ENCODE measurements at regions not wholly inside any gene's neighbourhood (a gene's known extent, or its start where the extent isn't known, plus 50 kb on each side); places are given as distances from the start of the nearest gene placed in this dataset.

DNA sequence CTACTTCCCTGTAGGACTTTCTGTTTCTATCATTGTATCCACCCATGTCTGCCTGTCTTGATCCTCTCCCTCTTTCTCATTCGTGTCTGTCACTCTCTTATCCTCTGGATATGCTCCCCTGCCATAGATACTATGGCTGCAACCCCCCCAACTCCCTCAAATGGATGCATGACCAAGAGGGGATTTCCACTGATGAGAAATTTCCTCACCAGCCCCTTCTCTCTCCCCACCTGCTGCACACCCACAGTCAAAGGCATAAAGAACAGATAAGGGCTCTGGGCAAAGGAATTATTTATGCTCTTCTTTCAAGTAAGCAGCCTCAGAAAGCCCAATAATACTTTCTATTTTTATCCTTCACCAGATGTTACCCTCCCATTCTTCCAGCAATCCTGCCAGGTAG is 121.3 kb downstream of the FOXI3 start:
- TF ChIP-seq POLR2AphosphoS5 (IDR thresholded peaks at IDR 0.05; ENCODE audit: low read depth, low read length) (no peak), POLR2A (IDR thresholded peaks at IDR 0.05; ENCODE audit: low read depth, low read length) (no peak), SPI1 (IDR thresholded peaks at IDR 0.05; ENCODE audit: low read depth, low read length) (no peak), TAF1 (IDR thresholded peaks at IDR 0.05; ENCODE audit: low read depth, low read length) (no peak)
- FAIRE-seq (no peak), DNase-seq (ENCODE audit: insufficient read length, low spot score) (no peak)

DNA sequence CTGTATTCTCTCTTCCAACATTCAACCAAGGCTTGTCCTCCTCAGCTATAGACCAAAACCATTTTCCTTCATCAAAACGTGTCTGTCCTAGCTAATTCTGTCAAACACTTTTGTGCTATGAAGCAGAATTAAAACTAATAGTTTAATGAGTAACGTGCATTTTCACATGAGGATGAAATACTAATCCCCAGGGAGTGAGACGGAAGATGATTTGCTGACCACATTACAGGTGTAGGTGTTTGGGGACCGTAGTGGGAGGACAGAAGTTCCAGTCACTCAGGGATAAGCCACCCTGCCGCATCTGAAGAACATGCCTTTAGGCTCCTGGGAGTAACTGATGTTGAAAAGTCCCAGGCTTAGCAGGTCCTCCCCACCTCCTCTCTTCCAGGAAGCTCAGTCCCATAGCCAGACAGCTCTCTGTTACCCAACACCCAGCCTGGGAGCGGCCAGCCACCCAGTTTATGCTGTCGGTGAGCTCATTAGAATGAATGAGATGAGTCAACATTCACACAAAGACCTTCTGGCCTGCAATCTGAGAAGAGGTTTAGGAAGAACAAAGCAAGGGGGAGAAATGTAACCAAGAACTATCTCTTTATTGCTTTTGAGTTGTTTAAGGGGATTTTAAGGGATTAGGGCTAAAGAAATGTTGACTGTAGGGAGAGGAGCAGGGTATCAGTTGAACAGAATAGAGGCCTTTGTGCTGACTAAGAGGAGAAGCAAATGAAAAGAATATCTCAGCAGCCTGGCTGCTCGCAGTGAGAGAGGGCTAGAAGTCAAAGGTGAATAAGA is 122.5 kb downstream of the FOXI3 start:
- FAIRE-seq, result no peak
- TF ChIP-seq POLR2AphosphoS5 (IDR thresholded peaks at IDR 0.05; ENCODE audit: low read depth, low read length) (no peak), POU2F2 (IDR thresholded peaks at IDR 0.05; ENCODE audit: low read depth, low read length) (no peak), POLR2A (IDR thresholded peaks at IDR 0.05; ENCODE audit: low read depth, low read length) (no peak), TAF1 (IDR thresholded peaks at IDR 0.05; ENCODE audit: low read depth, low read length) (no peak), SPI1 (IDR thresholded peaks at IDR 0.05; ENCODE audit: low read depth, low read length) (no peak), PAX5 (IDR thresholded peaks at IDR 0.05; ENCODE audit: insufficient read depth, low read length, severe bottlenecking) (no peak)
- no peak for DNase-seq (ENCODE audit: insufficient read length, low spot score)

DNA sequence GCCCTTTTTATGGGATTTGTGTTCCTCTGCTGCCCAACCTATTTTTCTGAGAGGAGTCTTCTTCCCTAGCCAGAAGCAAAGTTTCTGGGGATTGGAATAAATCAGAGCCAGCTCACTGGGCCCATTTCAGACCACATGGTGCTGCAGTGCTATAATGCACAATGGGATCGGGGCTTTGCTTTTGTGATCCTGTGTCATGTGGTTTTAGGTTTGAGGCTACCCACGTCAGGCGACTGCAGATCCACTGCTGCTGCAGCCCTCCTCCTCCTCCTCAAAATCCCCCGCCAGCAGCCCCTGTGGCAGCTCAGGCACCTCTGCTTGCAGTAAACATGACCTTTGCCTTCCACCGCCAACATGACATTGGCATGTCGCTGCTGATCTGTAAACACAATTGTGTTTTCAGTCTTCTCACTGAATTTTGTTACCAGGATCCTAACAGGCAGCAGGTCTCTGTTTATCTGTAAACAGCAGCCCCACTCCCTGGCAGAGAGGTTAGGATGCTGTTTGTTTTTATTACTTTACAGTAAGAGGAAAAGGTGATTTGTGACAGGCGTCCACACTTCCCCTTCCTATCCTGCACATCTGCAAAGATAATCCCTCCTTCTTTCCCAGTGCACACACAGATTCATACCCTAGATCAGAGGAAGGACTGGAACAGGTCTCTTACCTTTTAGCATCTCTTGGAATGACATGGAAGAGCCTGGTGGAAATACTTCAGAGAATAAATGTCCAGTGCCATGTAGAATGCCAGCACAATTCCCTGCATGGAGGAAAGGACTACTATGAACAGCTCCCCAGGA is 130.8 kb downstream of the FOXI3 start:
- no peak for FAIRE-seq
- no peak for DNase-seq (ENCODE audit: insufficient read length, low spot score)
- TF ChIP-seq TAF1 (IDR thresholded peaks at IDR 0.05; ENCODE audit: low read depth, low read length) (no peak), POLR2A (IDR thresholded peaks at IDR 0.05; ENCODE audit: low read depth, low read length) (no peak), POLR2AphosphoS5 (IDR thresholded peaks at IDR 0.05; ENCODE audit: low read depth, low read length) (no peak), POU2F2 (IDR thresholded peaks at IDR 0.05; ENCODE audit: low read depth, low read length) (no peak), SPI1 (IDR thresholded peaks at IDR 0.05; ENCODE audit: low read depth, low read length) (no peak), PAX5 (IDR thresholded peaks at IDR 0.05; ENCODE audit: insufficient read depth, low read length, severe bottlenecking) (no peak)

DNA sequence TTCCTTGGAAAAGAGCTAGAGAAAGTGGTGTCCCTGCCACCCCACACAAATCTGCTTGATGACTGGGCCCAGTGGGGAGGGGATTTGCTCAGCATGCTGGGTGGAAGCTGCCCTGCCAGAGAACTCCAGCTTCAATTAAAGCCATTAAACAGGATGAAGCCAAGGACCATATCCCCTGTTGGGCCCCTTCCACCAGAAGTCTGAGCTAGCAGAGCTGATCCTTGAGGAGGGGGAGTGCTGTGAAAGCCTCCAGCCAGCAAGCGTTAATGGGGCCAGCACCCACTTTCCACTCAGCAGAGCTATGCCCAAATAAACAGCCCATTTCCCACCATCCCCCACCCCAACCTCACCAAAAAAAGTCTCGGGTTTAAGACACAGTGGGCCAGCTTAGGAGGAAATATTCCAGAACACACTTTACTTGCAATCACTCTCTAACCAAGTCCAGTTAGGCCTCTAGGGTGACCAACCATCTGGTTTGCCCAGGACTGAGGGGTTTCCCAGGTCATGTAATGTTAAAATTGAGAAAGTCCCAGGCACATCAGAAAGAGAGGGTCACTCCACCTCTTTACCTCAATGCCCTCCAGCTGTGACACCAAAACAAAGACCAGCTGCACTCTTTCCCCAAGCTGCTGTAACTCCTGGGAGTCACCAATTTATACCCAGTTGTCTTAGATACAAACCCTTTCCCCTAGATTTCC is 132.3 kb downstream of the FOXI3 start:
- no peak for DNase-seq (ENCODE audit: insufficient read length, low spot score)
- TF ChIP-seq POLR2A (IDR thresholded peaks at IDR 0.05; ENCODE audit: low read depth, low read length) (no peak), POU2F2 (IDR thresholded peaks at IDR 0.05; ENCODE audit: low read depth, low read length) (no peak), POLR2AphosphoS5 (IDR thresholded peaks at IDR 0.05; ENCODE audit: low read depth, low read length) (no peak), SPI1 (IDR thresholded peaks at IDR 0.05; ENCODE audit: low read depth, low read length) (no peak), PAX5 (IDR thresholded peaks at IDR 0.05; ENCODE audit: insufficient read depth, low read length, severe bottlenecking) (no peak), TAF1 (IDR thresholded peaks at IDR 0.05; ENCODE audit: low read depth, low read length) (no peak)
- no peak for FAIRE-seq

DNA sequence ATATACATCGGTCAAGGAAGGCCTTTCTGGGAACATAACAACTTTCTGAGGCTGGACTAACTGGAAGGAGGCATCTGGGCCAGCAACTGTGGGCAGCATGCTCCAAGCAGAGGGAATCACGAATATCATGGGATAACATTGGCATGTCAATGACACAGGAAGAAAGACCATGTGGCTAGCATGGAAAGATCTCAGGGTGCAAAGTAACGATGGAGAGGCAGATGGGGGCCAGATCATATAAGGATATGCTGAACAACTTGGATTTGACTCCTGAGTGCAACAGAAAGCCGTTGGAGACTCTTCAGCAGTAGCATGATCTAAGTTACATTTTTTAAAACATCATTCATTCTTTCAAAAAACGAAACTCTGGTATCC is 133.6 kb downstream of the FOXI3 start:
- DNase-seq (ENCODE audit: insufficient read length, low spot score), result no peak
- TF ChIP-seq POLR2AphosphoS5 (IDR thresholded peaks at IDR 0.05; ENCODE audit: low read depth, low read length), result no peak
- no peak for TF ChIP-seq POU2F2 (IDR thresholded peaks at IDR 0.05; ENCODE audit: low read depth, low read length)
- no peak for TF ChIP-seq TAF1 (IDR thresholded peaks at IDR 0.05; ENCODE audit: low read depth, low read length)
- no peak for TF ChIP-seq PAX5 (IDR thresholded peaks at IDR 0.05; ENCODE audit: insufficient read depth, low read length, severe bottlenecking)
- no peak for TF ChIP-seq POLR2A (IDR thresholded peaks at IDR 0.05; ENCODE audit: low read depth, low read length)
- no peak for TF ChIP-seq SPI1 (IDR thresholded peaks at IDR 0.05; ENCODE audit: low read depth, low read length)
- no peak for FAIRE-seq

DNA sequence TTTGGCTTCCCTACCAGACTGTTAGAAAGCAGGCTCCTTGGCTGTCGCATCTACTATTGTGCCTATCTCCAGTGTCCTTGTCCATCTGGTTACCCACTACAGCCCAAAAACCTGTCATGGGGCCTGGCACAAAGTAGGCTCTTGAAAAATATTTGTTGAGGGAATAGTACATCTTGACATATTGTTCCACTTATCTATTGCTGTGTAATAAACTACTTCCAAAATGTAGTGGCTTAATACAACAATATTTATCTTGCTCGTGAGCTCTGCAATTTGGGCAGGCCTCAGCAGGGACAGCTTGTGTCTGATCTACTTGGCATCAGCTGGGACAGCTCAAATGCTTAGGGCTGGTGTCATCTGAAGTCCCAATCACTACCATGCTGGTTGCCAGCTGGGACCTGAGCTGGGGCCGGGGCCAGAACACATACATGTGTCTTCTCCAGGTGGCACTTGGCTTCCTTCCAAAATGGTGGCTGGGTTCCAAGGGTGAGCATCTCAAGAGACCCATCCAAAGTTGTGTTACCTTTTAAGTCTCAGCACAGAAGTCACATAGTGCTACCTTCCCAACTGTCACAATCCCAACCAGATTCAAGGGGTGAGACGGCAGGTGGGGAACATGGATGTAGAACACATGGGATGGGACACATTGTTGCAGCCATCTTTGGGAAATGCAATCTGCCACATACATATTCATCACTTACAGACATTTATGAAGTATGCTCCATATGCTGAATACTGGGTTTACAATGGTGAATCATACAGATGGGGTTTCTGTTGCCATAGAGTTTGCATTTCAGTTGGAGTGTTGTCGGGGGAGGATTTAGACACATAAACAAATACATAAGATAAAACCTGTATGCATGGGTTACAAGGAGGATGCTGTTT is 134.2 kb downstream of the FOXI3 start:
- FAIRE-seq, result no peak
- DNase-seq (ENCODE audit: insufficient read length, low spot score), result no peak
- TF ChIP-seq POU2F2 (IDR thresholded peaks at IDR 0.05; ENCODE audit: low read depth, low read length) (no peak), TAF1 (IDR thresholded peaks at IDR 0.05; ENCODE audit: low read depth, low read length) (no peak), POLR2A (IDR thresholded peaks at IDR 0.05; ENCODE audit: low read depth, low read length) (no peak), PAX5 (IDR thresholded peaks at IDR 0.05; ENCODE audit: insufficient read depth, low read length, severe bottlenecking) (no peak), POLR2AphosphoS5 (IDR thresholded peaks at IDR 0.05; ENCODE audit: low read depth, low read length) (no peak), SPI1 (IDR thresholded peaks at IDR 0.05; ENCODE audit: low read depth, low read length) (no peak)

DNA sequence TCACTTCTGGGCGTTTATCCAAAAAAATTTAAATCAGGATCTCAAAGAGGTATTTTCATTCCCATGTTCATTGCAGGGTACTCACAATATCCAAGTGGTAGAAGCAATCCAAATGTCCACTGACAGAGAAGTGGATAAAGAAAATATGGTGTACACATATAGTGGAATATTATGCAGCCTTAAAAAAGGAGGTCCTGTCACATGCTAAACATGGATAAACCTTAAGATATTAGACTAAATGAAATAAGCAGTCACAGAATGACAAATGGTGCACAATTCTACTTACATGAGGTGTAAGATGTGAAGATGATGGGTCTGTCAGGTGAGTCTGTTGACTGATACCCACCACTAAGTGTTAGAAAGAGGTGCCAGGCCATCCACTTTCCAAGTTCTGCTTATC is 140.6 kb downstream of the THNSL2 start:
- FAIRE-seq, result no peak
- DNase-seq (ENCODE audit: insufficient read length, low spot score), result no peak
- TF ChIP-seq POLR2A (IDR thresholded peaks at IDR 0.05; ENCODE audit: low read depth, low read length) (no peak), POU2F2 (IDR thresholded peaks at IDR 0.05; ENCODE audit: low read depth, low read length) (no peak), TAF1 (IDR thresholded peaks at IDR 0.05; ENCODE audit: low read depth, low read length) (no peak), SPI1 (IDR thresholded peaks at IDR 0.05; ENCODE audit: low read depth, low read length) (no peak), PAX5 (IDR thresholded peaks at IDR 0.05; ENCODE audit: insufficient read depth, low read length, severe bottlenecking) (no peak), POLR2AphosphoS5 (IDR thresholded peaks at IDR 0.05; ENCODE audit: low read depth, low read length) (no peak)

DNA sequence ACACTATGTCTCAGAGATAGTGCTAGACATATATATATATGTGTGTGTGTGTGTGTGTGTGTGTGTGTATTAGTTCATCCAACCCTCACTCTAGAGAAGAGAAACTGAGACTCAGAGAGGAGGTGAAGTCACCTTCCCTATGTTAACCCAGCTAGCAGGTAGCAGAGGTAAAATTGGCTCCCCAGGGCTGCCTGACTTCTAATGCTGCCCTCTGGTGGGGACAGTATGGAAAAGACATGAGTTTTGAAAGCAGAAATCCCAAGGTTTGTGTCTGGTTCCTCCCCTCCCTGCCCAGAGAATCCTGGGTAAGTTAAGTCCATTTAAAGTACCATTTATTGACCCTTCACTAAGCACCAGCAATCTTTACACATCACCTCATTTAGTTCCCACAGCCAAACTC is 137.7 kb downstream of the THNSL2 start:
- FAIRE-seq (no peak), DNase-seq (ENCODE audit: insufficient read length, low spot score) (no peak)
- no peak for TF ChIP-seq POLR2AphosphoS5 (IDR thresholded peaks at IDR 0.05; ENCODE audit: low read depth, low read length)
- TF ChIP-seq TAF1 (IDR thresholded peaks at IDR 0.05; ENCODE audit: low read depth, low read length), result no peak
- no peak for TF ChIP-seq POU2F2 (IDR thresholded peaks at IDR 0.05; ENCODE audit: low read depth, low read length)
- TF ChIP-seq SPI1 (IDR thresholded peaks at IDR 0.05; ENCODE audit: low read depth, low read length), result no peak
- no peak for TF ChIP-seq POLR2A (IDR thresholded peaks at IDR 0.05; ENCODE audit: low read depth, low read length)
- TF ChIP-seq PAX5 (IDR thresholded peaks at IDR 0.05; ENCODE audit: insufficient read depth, low read length, severe bottlenecking), result no peak
